A673 (cell line): ENCODE measurements at regions not wholly inside any gene's neighbourhood (a gene's known extent, or its start where the extent isn't known, plus 50 kb on each side); places are given as distances from the start of the nearest gene placed in this dataset.

Source experiments
- EZH2 ChIP-seq: fragments of 200-600 bp; sonication (generic); IDR thresholded peaks from 2 replicates; pipeline ENCODE4 v1.6.1; 2017; ENCODE audit warnings: borderline replicate concordance, low read depth, mild to moderate bottlenecking, mixed read lengths, antibody characterized with exemption, low read length; ENCODE audit not compliant: poor library complexity, severe bottlenecking
- TF ChIP-seq, protein P1 (sequence below): fragments of 300-800, 200-600 bp; sonication (generic); conservative IDR thresholded peaks from 2 replicates; pipeline ENCODE4 v1.5.1; 2017; ENCODE audit warnings: low read depth, mild to moderate bottlenecking, antibody characterized with exemption, low read length, moderate library complexity, mixed read lengths

DNA sequence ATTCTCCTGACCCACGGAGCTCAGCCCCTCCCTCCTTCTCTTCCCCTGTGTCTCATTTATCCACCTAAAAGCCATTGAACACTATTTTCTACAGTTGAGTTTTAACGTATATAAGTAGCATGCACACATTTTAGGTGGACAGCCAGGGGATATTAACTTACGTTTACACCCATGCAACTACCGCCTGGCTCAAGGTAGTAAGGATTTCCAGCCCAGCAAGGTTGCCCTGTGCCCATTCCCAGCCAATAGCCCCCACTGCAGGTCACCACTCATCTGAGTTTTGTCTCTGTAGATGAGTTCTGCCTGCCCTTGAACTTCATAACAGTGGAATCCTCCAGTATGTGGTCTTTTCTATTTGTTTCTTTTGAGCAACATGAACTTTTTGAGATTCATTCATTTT is 65.4 kb downstream of the SMIM38 start:
- TF ChIP-seq, protein P1, sequence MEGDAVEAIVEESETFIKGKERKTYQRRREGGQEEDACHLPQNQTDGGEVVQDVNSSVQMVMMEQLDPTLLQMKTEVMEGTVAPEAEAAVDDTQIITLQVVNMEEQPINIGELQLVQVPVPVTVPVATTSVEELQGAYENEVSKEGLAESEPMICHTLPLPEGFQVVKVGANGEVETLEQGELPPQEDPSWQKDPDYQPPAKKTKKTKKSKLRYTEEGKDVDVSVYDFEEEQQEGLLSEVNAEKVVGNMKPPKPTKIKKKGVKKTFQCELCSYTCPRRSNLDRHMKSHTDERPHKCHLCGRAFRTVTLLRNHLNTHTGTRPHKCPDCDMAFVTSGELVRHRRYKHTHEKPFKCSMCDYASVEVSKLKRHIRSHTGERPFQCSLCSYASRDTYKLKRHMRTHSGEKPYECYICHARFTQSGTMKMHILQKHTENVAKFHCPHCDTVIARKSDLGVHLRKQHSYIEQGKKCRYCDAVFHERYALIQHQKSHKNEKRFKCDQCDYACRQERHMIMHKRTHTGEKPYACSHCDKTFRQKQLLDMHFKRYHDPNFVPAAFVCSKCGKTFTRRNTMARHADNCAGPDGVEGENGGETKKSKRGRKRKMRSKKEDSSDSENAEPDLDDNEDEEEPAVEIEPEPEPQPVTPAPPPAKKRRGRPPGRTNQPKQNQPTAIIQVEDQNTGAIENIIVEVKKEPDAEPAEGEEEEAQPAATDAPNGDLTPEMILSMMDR, result no peak
- TF ChIP-seq EZH2, result no peak
